Common myeloid progenitor, CD34-positive (primary cell): ENCODE measurements at regions not wholly inside any gene's neighbourhood (a gene's known extent, or its start where the extent isn't known, plus 50 kb on each side); places are given as distances from the start of the nearest gene placed in this dataset.

ENCODE experiments used
- CTCF ChIA-PET: fragments of 350-600 bp; sonication (Branson Sonifier 250); formaldehyde crosslinking; loops from one replicate; lab custom pipeline; 2021; ENCODE audit warnings: antibody characterized with exemption; lab: Charles Lee
- POLR2A ChIA-PET: fragments of 350-600 bp; sonication (Branson Sonifier 250); formaldehyde crosslinking; loops from one replicate; lab custom pipeline; 2021; ENCODE audit warnings: antibody characterized with exemption; lab: Charles Lee
- DNase-seq, 3 donors: peaks; one replicate each; pipeline versions ENCODE4 v3.0.0 to v3.0.0-alpha.2; 2013
- H3K27ac ChIP-seq, 2 experiments: 1 replicate in 1 of 2; 2 replicates in 1 of 2; pipeline ENCODE4 v1.7.0; 2013; ENCODE audit warnings: inconsistent platforms in 2 of 2, low read length in 2 of 2, mild to moderate bottlenecking in 2 of 2, low read depth in 1 of 2, moderate library complexity in 1 of 2; ENCODE audit not compliant: severe bottlenecking in 2 of 2, insufficient read depth in 1 of 2, poor library complexity in 1 of 2
- H3K27me3 ChIP-seq, 5 experiments: replicated peaks in 2 of 5; 1 replicate in 3 of 5; 2 replicates in 2 of 5; pipeline versions ENCODE4 v1.6.1 to v1.7.0; 2013; ENCODE audit warnings: low read length in 4 of 5, mild to moderate bottlenecking in 2 of 5, moderate library complexity in 2 of 5, inconsistent platforms in 1 of 5; ENCODE audit not compliant: insufficient read depth in 5 of 5, control insufficient read depth in 4 of 5
- H3K36me3 ChIP-seq, 4 experiments: 1 replicate in 2 of 4; 2 replicates in 2 of 4; pipeline versions ENCODE4 v1.6.1 to v1.7.0; 2013; ENCODE audit warnings: low read length in 3 of 4, control low read depth in 1 of 4, mild to moderate bottlenecking in 1 of 4; ENCODE audit not compliant: control insufficient read depth in 4 of 4, insufficient read depth in 4 of 4
- H3K4me1 ChIP-seq, 4 experiments: 1 replicate in 3 of 4; 2 replicates in 1 of 4; pipeline versions ENCODE4 v1.6.1 to v1.7.1; 2013; ENCODE audit warnings: low read length in 3 of 4, mild to moderate bottlenecking in 3 of 4, control low read depth in 1 of 4, inconsistent platforms in 1 of 4, moderate library complexity in 1 of 4; ENCODE audit not compliant: control insufficient read depth in 4 of 4, insufficient read depth in 4 of 4; ENCODE audit errors: control extremely low read depth in 1 of 4
- H3K4me3 ChIP-seq, 7 experiments: 1 replicate in 4 of 7; 2 replicates in 3 of 7; pipeline versions ENCODE4 v1.5.1 to v1.7.0; 2013; ENCODE audit warnings: mild to moderate bottlenecking in 7 of 7, low read length in 6 of 7, moderate library complexity in 6 of 7, inconsistent platforms in 2 of 7, low read depth in 2 of 7, control low read depth in 1 of 7; ENCODE audit not compliant: insufficient read depth in 4 of 7, control insufficient read depth in 1 of 7; ENCODE audit errors: extremely low read depth in 1 of 7
- H3K9me3 ChIP-seq, 5 experiments: 1 replicate in 4 of 5; 2 replicates in 1 of 5; pipeline versions ENCODE4 v1.6.1 to v1.7.1; 2013; ENCODE audit warnings: low read length in 4 of 5, mild to moderate bottlenecking in 2 of 5, inconsistent platforms in 1 of 5, low read depth in 1 of 5, moderate library complexity in 1 of 5; ENCODE audit not compliant: control insufficient read depth in 4 of 5, insufficient read depth in 2 of 5; ENCODE audit errors: control extremely low read depth in 1 of 5
- WGBS: methylation state at CpG from one replicate; pipeline ENCODE4 v1.1.5; 2013; ENCODE audit not compliant: insufficient coverage; 5-methylcytosine and 5-hydroxymethylcytosine counted together

DNA sequence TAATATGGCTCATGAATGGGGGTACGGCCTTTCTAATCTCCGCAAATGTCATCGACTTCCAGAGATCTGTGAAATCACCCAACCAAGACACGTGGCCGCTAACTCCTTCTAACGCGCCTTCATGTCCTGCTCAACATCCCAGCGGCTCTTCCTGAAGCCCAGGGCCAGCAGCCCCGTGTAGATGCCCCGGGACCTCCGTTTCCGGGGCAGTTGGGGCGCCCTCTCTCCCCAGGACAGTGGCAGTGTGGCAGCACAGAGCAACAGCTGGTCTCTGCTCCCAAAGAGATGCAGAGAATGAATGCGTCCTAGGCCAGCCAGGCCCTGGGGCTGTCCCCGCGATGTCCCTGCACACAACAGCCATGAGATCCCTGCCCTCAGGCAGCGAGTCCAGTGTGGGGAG, 153.5 kb downstream of the RBFOX3 start:
- no peak overlapping the region for H3K4me3 ChIP-seq
- ChIA-PET CTCF (no interaction called here), POLR2A (no interaction called here)
- peaks cover 0 to 5% (median 2%) of the 10 kb centered on the region in 5 experiments for H3K27me3 ChIP-seq
- 87% methylated on average over 17 of the region's 17 CpGs for WGBS
- H3K9me3 ChIP-seq, result no peaks in the 10 kb centered on the region
- H3K4me1 ChIP-seq, result no peaks in the 10 kb centered on the region
- no peak for DNase-seq
- no peak overlapping the region for H3K27ac ChIP-seq
- no peaks in the 10 kb centered on the region for H3K36me3 ChIP-seq

DNA sequence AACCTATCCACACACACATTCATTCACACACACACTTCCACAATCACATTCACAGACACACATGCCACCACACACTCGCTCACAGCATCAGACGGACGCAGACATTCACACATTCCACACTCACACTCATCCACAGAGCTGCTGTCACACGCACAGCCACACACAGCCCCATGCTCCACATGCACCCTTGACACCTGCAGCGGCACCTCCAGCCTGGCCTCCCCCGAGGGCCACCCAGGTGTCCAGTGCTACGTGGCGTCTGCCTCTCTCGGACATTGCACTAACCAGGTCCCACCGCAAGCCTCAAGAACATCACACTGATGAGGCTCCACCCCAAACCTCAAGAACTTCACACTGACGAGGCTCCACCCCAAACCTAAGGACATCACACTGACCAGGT, 155.2 kb downstream of the RBFOX3 start:
- Histone ChIP-seq H3K27me3 (peaks cover 0 to 5% (median 2%) of the 10 kb centered on the region in 5 experiments), H3K27ac (no peak overlapping the region), H3K4me1 (no peaks in the 10 kb centered on the region), H3K9me3 (no peaks in the 10 kb centered on the region), H3K4me3 (no peak overlapping the region), H3K36me3 (no peaks in the 10 kb centered on the region)
- ChIA-PET POLR2A (no interaction called here), CTCF (no interaction called here)
- DNase-seq, result no peak
- WGBS, result 90% methylated on average over 9 of the region's 11 CpGs

DNA sequence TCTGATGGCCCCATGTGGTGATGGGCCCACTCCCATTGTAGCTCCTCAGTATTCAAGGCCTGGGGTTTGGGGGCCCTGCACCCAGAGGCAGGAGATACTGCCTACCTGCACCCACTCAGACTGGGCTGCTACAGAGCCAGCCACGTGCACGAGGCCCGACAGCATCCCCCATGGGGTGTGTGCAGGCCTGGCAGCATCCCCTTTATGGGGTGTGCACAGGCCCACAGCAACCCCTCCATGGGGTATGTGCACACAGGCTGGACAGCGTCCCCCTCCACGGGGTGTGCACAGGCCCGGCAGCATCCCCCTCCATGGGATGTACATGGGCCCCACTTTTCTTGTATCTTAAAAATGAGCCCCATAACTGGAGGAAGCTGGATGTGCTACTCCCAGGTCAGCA, 156.0 kb downstream of the RBFOX3 start:
- no peak overlapping the region for H3K4me3 ChIP-seq
- peaks cover 0 to 5% (median 0%) of the 10 kb centered on the region in 5 experiments for H3K27me3 ChIP-seq
- ChIA-PET POLR2A (no interaction called here), CTCF (no interaction called here)
- H3K9me3 ChIP-seq, result no peaks in the 10 kb centered on the region
- no peaks in the 10 kb centered on the region for H3K36me3 ChIP-seq
- H3K4me1 ChIP-seq, result no peaks in the 10 kb centered on the region
- WGBS, result 98% methylated on average over 6 of the region's 6 CpGs
- H3K27ac ChIP-seq, result no peak overlapping the region
- DNase-seq, result no peak

DNA sequence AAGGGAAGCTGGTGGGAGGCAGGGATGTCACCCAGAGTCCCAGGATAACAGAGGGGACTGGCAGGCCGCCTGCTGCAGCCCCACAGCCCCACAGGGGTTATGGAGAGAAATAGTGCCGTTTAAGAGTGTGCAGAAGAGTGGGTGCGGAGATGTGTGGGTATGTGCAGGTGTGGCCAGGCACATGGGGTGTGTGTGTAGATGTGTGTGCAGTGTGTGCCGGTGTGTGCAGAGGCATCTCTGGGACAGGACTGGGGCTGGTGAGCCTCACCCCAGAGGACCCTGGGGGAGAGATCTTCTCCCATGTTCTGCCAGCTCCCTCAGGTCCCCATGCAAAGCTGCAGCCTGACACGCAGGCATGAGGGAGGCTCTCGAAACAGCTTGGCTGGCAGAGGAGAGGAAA, 157.4 kb downstream of the RBFOX3 start:
- ChIA-PET CTCF (no interaction called here), POLR2A (no interaction called here)
- Histone ChIP-seq H3K4me3 (no peak overlapping the region), H3K27me3 (peaks cover 0 to 5% (median 2%) of the 10 kb centered on the region in 5 experiments), H3K9me3 (no peaks in the 10 kb centered on the region), H3K27ac (no peak overlapping the region), H3K4me1 (no peaks in the 10 kb centered on the region), H3K36me3 (no peaks in the 10 kb centered on the region)
- DNase-seq, result no peak
- WGBS, result 96% methylated on average over 4 of the region's 6 CpGs

DNA sequence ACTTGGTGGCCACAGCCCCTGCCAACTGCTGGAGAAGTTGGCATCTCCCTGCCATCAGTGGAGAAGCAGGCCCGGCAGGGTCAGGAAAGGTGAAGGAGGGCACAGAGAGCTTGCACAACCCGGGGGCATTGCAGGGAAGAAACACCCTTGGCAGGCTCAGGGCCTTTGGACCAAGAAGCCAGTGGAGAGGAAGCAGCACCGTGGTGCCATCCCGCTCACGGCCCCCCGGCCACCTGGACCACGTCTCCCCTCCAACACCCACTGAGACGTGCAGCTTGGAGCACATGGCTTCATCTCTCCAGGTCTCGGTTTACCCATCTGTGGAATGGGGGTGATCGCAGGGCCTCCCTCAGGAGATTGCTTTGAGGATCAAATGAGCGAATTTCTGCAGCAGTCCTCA, 158.1 kb downstream of the RBFOX3 start:
- DNase-seq, result no peak
- H3K36me3 ChIP-seq, result no peaks in the 10 kb centered on the region
- ChIA-PET CTCF (no interaction called here), POLR2A (no interaction called here)
- no peak overlapping the region for H3K27ac ChIP-seq
- 80% methylated on average over 10 of the region's 11 CpGs for WGBS
- peaks cover 0 to 5% (median 2%) of the 10 kb centered on the region in 5 experiments for H3K27me3 ChIP-seq
- H3K4me3 ChIP-seq, result no peak overlapping the region
- H3K9me3 ChIP-seq, result no peaks in the 10 kb centered on the region
- no peaks in the 10 kb centered on the region for H3K4me1 ChIP-seq

DNA sequence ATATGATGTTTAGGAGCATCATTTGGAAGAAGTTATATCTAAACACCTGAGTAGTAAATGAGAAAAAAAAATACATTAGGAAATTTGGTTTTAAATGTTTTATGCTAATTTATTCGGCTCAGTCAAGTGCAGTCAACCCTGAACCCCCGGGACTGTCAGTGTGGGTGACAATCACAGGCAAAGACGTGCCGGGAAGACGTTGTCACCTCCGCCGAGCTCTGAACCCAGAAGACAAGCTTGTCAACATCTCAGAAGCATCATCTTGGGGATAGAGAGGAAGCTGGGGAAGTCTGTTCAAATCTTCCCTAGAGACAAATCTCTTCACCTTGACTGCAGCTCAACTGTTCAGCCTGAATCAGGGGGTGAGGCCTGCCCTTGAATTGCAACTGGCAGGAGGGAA, 159.7 kb downstream of the RBFOX3 start:
- no peak overlapping the region for H3K4me3 ChIP-seq
- peaks cover 0 to 5% (median 2%) of the 10 kb centered on the region in 5 experiments for H3K27me3 ChIP-seq
- H3K4me1 ChIP-seq, result no peaks in the 10 kb centered on the region
- no peaks in the 10 kb centered on the region for H3K36me3 ChIP-seq
- H3K27ac ChIP-seq, result no peak overlapping the region
- ChIA-PET POLR2A (no interaction called here), CTCF (no interaction called here)
- no peak for DNase-seq
- peaks cover 0 to 2% (median 0%) of the 10 kb centered on the region in 5 experiments for H3K9me3 ChIP-seq
- WGBS, result 92% methylated on average over 7 of the region's 7 CpGs

DNA sequence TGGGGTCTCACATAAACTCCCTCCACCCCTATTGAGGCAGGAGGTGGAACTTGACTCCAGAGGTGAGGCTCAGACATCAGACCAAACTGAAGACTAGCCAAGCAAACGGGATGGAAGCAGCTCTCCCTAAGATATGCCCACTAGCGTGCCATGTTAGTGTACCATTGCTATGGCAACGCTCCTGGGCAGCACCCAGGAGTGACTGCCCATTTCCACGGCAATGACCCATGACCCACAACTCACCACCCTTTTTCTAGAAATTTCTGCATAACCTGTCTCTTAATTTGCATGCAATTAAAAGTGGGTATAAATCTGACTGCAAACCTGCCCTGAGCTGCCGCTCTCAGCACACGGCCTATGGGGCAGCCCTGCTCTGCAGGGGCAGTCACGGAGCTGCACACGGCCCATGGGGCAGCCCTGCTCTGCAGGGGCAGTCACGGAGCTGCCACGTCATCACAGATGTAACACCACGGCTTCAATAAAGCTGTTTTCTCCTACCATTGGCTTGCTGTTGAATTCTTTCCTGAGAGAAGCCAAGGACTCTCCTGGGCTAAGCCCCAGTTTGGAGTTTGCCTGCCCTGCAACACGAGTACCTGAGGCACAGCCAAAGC, 164.3 kb downstream of the RBFOX3 start:
- H3K27ac ChIP-seq, result no peak overlapping the region
- DNase-seq, result no peak
- H3K27me3 ChIP-seq, result peaks cover 0 to 5% (median 2%) of the 10 kb centered on the region in 5 experiments
- H3K4me1 ChIP-seq, result no peaks in the 10 kb centered on the region
- H3K36me3 ChIP-seq, result no peaks in the 10 kb centered on the region
- WGBS, result 96% methylated on average over 12 of the region's 12 CpGs
- POLR2A ChIA-PET, result no interaction called here
- no peak overlapping the region for H3K4me3 ChIP-seq
- H3K9me3 ChIP-seq, result peaks cover 0 to 2% (median 0%) of the 10 kb centered on the region in 5 experiments
- CTCF ChIA-PET, result interaction anchor here (0.7 kb wide), 1 partner anchor 12 kb away, joined by 3 read pairs; no protein-coding TSS in a partner anchor
